DMS 273 (cell line): ENCODE measurements at regions not wholly inside any gene's neighbourhood (a gene's known extent, or its start where the extent isn't known, plus 50 kb on each side); places are given as distances from the start of the nearest gene placed in this dataset.
A peak's percentile ranks its signal among the peaks of the same experiment; 100 is the strongest.

Experiments
- DNase-seq: peaks from one replicate; lab custom pipeline; 2025; ENCODE audit not compliant: unreplicated experiment; lab: John Stamatoyannopoulos, UW

DNA sequence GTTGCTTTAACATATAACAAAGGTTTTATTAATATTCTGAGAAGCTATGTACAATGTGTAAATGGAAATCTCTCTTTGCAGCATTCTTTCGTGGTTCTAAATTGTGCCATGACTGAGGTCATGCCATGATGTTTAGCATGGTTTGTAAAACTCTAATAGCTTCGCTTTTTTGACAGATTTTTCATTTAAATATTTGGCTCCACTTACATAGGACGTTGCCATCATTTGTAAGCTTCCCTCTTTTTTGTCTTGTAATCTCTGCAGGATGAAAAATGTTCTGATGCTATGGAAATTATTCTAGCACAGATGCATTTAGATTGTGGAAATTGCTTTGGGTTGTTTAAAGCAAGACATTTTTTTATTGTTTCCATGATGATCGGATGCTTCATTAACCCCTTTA is 1054.8 kb downstream of the MAT2B start:
- peak; percentile 10 for DNase-seq

DNA sequence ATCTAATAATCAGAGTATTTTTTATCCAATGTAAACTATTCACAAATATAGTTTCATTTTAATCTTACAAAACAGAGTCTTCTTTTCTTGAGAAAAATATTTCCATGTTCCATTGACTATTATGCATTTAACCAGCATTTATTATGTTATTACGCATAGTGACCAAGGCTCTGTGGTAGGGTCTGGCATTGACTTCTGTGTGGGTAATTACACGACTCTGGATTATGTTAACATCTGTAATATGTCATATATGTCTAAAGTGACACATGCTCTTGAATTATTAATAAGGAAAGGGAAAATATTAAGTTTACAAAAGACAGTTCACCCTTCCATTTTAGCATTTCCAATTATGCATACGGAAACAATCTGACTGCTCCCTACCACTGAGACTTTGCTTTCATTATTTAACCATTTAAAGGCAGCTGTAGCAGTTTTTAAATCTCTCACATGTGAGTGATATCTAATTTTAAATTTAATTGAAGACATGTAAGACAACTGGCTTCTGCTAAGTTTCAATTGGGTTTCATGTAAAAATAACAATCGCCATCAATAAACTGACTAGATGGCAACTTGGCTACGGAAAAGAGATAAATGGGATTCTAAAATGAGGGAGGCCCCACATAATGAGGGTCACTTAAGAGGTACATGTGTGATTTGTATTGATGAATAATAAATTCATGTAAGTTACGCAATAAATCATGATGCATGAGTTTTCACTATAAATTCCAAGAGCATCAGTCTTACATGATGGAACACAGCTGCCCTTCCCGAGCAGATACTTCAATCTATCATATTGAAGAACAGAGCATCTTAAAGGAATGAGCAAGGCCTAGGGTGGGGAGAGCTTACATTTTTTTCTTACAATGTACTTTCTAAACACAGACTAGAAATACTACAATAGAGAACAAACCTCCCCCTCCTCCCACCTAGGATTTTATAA is 1056.8 kb downstream of the MAT2B start:
- DNase-seq = peak; percentile 44

DNA sequence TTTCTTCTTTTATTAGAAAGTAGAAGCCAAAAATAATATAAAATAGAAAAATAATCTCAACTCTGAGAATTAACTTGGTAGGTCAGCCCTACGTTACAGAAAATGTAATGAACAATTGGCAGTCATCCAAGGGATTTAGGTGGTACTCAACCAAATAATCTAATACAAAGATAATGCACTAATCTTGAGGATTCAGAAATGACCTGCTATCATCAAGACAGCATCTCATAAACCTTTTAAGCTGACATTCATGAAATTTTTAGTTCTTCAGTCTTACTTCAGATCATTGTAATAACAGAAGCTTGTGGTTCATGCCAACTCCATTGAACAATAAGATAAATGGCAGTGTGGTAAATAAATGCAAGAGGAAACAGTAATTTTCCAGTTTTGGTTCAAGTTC is 1058.0 kb downstream of the MAT2B start:
- DNase-seq = peak; percentile 46

DNA sequence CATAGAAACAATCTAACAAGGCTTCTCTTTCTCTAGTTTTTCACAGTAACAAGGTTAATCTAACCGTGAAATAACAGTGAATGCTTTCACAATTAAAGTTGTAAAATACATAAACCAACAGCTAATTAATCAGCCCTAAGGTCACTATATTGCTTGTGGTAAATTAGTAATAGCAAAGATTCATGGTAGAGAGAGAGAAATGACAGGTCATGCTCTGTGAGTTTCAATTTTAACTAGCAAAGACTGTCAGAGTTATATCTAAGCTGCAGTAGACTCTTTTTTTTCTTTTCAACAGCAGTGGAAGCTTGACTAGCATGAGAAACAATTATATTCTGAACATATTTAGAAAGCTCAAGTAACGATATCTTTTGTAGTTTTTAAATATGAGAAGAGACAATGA is 1068.0 kb downstream of the MAT2B start:
- DNase-seq = peak; percentile 26

DNA sequence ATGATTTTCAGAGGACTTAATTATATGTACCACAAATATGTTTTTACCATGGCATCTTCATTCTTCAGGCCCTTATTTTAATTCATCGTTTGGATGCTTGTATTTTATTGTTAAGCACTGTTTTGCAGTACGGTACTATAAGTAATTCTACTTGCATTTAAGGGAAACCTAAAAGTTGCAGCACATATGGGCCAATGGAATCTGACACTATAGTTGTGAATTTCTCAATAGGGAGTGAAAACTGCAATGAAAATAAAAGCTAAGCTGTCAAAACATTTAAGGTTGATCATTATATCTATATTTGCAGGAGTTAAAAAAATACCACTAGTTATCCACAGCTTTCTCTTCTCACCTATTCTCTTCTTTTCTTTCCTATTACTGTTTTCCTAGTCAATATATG is 1071.8 kb downstream of the MAT2B start:
- peak; percentile 28 for DNase-seq

DNA sequence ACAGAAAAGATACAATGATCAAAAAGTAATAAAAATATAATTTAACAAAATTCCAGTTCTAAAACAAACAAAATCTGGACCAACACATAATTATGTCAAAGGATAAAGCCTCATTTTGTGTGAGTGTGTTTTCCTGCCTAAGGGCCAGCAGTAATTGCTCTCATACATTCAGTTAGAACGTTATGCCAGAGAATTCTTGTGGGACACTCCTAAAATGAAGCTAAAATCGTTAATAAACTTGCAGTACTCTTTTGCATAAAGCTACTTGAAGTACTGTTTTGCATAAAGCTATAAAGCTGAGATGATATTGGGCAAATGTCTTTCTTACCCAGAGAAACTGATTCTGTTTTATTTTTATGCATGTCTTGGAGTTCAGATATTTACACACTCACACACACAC is 1072.3 kb downstream of the MAT2B start:
- peak; percentile 34 for DNase-seq

DNA sequence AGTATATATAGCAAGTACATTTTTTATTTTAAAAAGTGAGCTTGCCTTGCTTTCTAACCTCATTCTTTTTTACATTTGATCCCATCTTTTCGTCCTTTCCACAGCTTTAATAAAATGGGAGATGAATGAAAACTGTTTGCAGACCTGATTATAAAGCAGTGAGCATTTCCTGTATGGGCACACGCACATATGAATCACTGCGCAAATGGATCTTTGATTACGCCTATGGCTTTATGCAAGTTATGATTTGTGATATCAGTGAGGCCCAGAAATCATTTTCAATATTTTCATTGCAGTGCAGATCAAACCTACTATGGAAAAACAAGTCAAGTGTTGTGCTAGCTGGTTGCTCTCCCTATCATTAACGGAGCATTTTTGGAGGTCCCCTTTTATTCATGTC is 1073.0 kb downstream of the MAT2B start:
- DNase-seq = peak; percentile 19

DNA sequence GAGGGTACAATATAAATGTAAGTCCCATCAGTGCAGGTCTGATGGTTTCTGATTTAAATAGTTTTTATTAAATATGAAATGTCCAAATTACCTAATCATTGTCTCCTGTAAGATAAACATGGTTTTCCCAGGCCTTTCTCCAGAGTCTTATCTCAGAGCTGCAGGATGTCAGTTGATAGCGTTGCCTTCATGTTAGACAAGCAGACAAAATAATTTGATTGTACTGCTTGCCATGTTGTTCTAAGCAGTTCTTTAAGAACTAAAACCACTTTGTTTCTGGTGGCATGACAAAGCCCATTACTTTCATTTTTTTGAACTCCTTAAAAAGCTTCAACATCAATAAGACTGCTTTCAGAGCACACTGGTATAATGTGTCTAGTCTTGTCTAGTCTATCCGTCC is 1073.5 kb downstream of the MAT2B start:
- DNase-seq = peak; percentile 23

DNA sequence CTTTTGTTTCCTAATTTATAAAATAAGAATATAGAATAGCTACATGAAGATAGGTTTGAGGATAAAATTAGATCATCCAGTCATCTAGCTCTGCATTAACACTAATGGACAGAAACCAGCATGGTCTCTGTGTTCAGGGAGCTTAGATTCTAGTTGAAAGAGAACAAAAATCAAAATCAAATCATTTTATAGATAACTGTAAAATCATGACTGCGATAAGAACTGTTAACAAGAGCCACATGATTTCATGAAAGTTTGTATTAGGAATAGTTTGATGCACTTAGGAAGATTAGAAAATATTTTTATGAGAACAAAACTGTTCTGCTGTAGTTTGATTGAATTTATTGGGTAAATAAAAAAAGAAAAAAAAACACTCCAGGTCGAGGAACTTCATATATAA is 1074.7 kb downstream of the MAT2B start:
- no peak for DNase-seq

DNA sequence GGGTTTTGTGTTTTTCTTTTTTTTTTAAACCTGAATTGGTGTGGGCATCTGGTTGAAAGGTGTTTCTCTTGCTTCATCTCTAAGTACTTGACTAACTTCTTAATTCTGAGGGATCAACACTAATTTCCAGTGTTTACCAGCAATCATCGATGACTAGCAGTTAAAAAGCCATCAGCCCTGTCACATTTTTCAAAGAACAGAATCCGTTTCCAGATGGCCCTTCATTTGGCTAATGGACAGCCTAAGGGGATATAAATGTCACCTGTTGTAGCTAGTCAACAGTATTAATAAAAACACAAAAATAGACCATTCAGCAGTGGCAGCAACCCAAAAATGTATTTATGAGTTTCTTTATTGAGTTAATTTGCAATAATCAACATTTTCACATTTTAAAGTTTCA is 1076.5 kb downstream of the MAT2B start:
- peak; percentile 41 for DNase-seq

DNA sequence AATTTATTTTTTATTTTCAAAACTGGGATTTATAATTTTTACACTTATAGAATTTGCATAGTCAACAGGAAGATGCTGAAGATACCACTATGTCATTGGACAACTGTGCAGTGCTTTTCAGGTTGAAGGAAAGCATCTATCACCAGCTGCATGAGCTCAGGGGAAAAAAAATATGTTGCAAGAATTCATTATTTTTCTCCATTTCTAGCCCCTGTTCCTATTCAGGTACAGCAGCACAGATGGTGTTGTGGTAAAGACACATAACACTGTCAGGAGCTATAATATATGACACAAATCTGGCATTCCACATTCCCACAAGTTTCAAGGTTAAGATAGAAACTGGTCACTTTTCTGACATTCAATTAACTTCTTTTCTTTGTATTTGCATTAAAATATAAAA is 1088.6 kb downstream of the MAT2B start:
- DNase-seq = peak; percentile 82

DNA sequence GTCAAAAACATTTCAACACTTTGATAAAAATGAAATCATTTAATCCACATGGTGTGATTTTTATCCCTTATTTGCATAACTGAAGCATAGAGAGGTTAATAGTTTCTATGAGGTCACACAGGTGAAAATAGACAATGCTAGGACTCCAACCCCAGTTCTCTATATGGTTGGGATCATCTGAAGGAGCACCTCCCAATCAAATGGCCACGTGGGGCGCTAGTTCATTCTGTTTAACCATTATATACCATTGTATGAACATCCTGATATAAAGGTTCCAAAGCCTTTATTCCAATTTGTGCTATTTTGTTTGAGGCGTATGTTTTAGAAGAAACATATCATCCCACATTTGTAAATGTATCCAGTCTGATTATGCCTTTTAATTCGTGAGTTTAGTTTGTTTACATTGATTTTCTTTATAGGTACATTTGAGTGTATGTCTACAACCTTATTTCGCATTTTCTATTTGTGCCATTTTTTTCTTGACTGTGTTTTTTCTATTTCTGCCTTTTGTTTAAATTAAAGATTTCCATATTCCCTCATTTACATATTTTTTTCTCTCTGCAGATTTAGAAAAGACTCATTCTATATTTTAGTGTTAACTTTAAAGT is 1092.0 kb downstream of the MAT2B start:
- DNase-seq = peak; percentile 59

DNA sequence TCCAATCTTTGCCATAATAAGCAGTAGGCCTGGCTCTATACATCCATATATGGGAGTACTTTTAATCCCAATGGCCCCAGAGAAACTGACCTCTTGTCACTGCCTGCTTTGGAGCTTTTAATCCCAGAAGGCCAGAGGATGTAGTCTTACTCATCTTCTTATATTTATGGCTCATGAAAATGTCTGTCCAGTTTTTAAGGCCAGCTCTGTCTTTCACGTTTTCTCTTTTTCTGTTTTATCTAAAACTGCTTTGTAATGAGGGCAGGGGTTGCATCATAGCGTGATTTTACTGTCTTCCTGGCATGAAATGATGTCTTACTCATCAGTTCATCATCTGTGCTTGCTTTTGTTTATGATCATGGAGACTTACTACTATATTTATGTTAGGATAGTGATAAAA is 1094.9 kb downstream of the MAT2B start:
- no peak for DNase-seq

DNA sequence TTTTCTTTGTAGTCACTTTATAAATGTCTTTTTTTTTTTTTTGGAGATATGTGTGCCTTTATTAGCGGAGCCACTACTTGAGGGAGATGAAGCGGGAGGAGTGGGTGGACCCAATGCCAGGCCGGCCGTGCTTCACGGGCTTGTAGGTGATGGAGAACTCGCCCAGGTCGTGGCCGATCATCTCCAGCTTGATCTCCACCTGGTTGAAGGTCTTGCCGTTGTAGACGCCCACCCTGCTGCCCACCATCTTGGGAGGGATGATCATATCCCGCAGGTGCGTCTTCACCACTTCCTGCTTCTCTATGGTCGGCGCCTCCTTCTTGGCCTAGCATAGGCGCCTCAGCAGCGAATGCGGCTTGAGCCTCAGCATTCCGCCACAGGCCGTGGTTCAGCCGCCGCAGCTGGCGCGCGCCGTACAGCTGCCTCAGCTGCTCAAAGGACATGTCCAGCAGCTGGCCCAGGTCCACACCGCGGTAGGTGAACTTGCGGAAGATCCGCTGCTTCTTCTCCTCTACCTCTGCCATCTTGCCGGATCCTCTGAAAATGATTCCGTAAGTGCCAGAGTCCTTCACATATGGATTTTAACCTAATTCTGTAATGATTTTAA is 1095.6 kb downstream of the MAT2B start:
- no peak for DNase-seq

DNA sequence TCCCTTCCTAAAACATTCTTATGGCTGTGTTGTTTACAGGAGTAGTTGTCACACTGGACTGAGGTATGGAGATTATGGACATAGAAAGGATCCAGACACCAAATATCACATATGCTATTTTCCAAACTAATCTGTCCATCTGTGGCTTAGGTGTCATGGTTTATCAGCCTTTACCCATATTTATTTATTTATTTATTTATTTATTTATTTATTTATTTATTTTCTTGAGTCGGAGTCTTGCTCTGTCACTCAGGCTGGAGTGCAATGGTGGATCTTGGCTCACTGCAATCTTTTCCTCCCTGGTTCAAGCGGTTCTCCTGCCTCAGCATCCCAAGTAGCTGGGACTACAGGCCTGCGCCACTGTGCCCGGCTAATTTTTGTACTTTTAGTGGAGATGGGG is 1103.1 kb downstream of the MAT2B start:
- no peak for DNase-seq

DNA sequence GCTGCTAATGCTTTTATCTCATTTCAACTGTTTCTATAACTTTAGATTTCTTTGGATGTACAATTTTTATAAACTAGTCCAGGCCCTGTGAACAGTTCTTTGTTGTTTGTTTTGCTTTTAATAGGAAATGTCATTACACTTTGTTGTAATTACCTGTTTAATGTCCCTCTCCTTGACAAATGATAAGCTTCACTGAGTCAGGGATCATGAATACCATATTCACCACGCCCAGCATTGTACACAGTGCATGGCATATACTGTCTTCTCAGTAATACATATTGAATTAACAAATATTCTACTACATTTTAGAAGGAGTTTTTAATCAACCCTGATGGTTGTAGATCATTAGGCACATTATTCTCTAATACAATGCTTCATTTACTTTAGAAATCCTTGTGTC is 1105.0 kb downstream of the MAT2B start:
- DNase-seq = no peak

DNA sequence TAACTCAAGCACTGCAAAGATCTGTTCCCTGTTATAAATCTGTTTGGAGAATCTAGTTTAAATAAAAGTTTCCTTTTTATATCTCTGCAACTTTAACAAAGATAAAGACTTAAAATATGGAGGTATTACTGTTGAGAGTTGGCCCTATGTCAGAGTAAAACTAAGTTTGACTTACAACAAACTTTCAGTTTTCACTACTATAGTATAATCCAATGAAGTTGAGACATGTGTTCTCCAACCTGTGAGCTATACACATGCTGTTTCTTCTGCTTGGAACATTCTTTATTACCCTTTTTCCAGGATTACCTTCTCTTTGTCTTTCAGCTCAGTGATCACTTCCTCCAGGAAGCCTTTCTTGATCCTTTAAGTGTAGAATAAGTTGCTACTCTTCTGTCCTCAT is 1109.3 kb downstream of the MAT2B start:
- no peak for DNase-seq

DNA sequence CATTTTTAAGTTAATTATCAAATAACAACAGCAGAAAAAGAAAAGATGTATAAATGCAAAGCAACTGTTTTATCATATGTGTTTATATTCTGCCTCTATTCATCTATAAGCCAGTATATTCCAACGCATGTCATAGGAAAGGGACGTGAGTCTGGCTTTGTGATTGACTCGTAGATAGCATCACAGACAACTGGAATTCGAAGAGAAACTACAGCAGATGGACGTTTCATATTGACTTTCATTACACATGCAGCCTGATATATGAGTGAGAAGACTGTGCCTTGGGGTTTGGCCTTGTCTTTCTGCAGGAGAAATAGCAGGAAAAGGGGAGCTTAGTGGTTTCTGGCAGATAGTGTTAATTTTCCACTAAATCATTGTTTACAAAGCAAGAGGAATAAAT is 1111.9 kb downstream of the MAT2B start:
- DNase-seq = peak; percentile 76

DNA sequence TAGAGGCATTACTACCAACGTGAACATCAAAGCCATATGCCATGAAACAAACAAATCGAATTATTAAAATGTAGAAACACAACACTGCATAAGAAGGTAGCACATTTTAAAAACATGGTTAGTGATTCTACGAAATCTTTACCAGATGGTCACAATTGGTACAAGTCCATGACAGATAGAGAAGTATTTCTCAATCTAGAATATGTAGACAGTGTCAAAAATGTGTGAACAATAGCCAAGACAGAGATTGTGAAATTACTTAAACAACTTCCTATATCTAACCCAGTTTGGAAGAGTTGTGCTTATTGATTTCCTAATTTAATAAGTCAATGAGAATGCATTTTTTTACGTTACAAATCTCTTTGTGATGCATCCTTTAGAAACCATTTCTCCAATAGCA is 1121.6 kb downstream of the MAT2B start:
- peak; percentile 77 for DNase-seq

DNA sequence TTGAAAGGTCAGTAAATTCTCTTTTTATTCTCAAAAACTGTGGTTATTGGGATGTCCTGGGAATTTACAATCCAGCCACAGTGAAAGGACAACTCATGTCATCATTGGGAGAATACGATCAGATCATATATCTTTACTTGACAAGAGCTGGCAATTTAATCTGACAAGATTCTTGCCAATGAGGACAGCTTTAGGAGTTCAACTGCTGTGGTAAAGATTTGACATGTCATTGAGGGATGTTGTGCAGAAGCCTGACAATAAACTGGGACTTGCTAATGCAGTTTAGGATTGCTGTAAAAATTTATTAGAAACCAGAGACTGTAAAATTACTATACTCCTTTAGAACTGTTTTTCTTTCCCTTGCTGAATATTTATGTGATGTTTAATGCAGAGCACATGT is 1131.0 kb downstream of the MAT2B start:
- DNase-seq = peak; percentile 46

DNA sequence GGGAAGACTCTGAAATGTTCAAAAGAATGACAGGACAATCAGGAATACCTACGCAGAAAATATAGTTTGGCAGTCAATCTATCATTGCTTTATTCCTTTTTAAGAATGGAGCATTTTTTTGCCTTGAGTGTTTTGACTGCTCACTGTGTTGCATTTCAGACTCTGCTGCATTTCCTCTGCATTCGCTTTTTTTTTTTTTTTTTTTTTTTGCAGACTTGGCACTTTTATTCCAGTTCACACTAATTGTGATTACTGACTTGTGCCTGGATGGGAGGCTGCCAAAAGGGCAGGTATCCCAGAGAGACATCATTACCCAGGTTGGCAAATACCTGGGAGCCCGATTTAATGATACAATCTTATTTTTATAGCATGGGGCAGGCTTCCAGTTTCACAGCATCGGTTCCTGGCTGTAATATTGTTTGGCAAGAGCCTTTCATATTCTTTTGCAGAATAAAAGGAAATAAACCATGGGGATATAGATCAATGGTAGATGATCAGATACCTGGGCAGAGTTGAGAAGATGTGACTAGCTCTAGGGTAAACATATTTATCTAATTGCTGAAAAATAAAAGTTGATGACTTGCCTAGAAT is 1132.6 kb downstream of the MAT2B start:
- no peak for DNase-seq

DNA sequence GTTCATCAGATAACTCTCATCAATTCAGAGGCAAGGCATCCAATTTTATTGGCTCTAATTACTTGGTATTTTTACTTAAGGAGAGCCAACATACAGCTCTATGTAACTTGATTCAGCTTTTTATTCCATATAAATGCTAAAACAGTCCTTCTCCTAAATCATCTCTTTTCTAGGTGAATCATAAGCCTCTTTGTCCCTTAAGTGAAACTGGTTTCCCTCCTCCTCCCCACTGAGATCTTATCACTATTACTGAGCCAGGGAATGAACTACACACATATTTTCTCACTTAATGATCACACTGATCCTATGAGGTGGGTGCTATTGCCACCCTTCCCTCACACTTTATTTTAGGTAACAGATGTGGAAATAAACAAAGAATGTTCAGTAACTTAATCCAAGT is 1143.8 kb downstream of the MAT2B start:
- peak; percentile 71 for DNase-seq
